HepG2 (cell line): ENCODE measurements at regions not wholly inside any gene's neighbourhood (a gene's known extent, or its start where the extent isn't known, plus 50 kb on each side); places are given as distances from the start of the nearest gene placed in this dataset.

Experiments used
- ATAC-seq: fragments of 200-7000 bp; cut with Tn5 transposase; 3 replicates; pipeline ENCODE4 v1.9.1; 2020; ENCODE audit warnings: mild to moderate bottlenecking, moderate library complexity
- BruUV-seq: library from RNA; stranded (reverse); fragments of 400-500 nt; replicated peaks from 2 replicates; lab custom pipeline; 2021; lab: Mats Ljungman, UMichigan
- CTCF ChIA-PET: fragments of 300-600 bp; formaldehyde crosslinking; extraction: SDS; loops from one replicate; lab custom pipeline; 2021; ENCODE audit warnings: low total read pairs, inconsistent platforms, low intra/inter-chr PET ratio; lab: Yijun Ruan, JAX
- POLR2A ChIA-PET: fragments of 350-600 bp; sonication (Branson Sonifier 250); formaldehyde crosslinking; loops from one replicate; lab custom pipeline; 2020; ENCODE audit warnings: antibody characterized with exemption, inconsistent platforms; lab: Yijun Ruan, JAX
- DNase-seq: peaks from one replicate; pipeline ENCODE4 v3.0.0-alpha.2; 2015; ENCODE audit warnings: low spot score
- FAIRE-seq: peaks from 3 replicates; lab custom pipeline; 2011; peaks lifted over from hg19 to GRCh38; lab: Jason Lieb, UNC
- H2AFZ ChIP-seq: one replicate; pipeline ENCODE4 v1.6.1; 2011; ENCODE audit warnings: low read length, inconsistent platforms
- H3K27ac ChIP-seq: fragments of 300-600 bp; 3 replicates; pipeline ENCODE4 v1.8.0; 2011; ENCODE audit warnings: mixed run types, mild to moderate bottlenecking, mixed read lengths, low read length, inconsistent platforms; ENCODE audit not compliant: insufficient read depth; ENCODE audit errors: extremely low read length
- H3K27me3 ChIP-seq, 2 experiments: fragments of 200-600 bp in 1 of 2; 2 replicates in 1 of 2; 3 replicates in 1 of 2; pipeline versions ENCODE4 v1.6.0 to v1.8.0; 2011; ENCODE audit warnings: low read length in 2 of 2, mild to moderate bottlenecking in 2 of 2, moderate library complexity in 2 of 2, inconsistent platforms in 1 of 2; ENCODE audit not compliant: insufficient read depth in 2 of 2, control insufficient read depth in 1 of 2
- H3K36me3 ChIP-seq, 2 experiments: fragments of 200-600 bp in 1 of 2; replicated peaks in 1 of 2; 2 replicates in 1 of 2; 3 replicates in 1 of 2; pipeline versions ENCODE4 v1.5.1 to v1.8.0; 2011; ENCODE audit warnings: low read length in 2 of 2, inconsistent platforms in 1 of 2; ENCODE audit not compliant: insufficient read depth in 2 of 2, control insufficient read depth in 1 of 2
- H3K4me1 ChIP-seq: 2 replicates; pipeline ENCODE4 v1.5.1; 2012; ENCODE audit warnings: low read length, inconsistent platforms; ENCODE audit not compliant: insufficient read depth
- H3K4me2 ChIP-seq: 2 replicates; pipeline ENCODE4 v1.6.0; 2011; ENCODE audit warnings: low read depth, low read length, inconsistent platforms
- H3K4me3 ChIP-seq, 3 experiments: fragments of 200-600 bp in 1 of 3; sonication (generic), shearing (Covaris generic) in 1 of 3; replicated peaks in 1 of 3; 2 replicates each; pipeline ENCODE4 v1.5.1; 2011 to 2016; ENCODE audit warnings: low read length in 3 of 3, inconsistent platforms in 2 of 3, low read depth in 2 of 3, mild to moderate bottlenecking in 2 of 3, control low read depth in 1 of 3, mixed read lengths in 1 of 3; ENCODE audit not compliant: insufficient read depth in 1 of 3
- H3K79me2 ChIP-seq: one replicate; pipeline ENCODE4 v1.6.1; 2011; ENCODE audit warnings: low read length, inconsistent platforms; ENCODE audit not compliant: insufficient read depth
- H3K9ac ChIP-seq: 2 replicates; pipeline ENCODE4 v1.6.0; 2011; ENCODE audit warnings: mild to moderate bottlenecking, low read depth, low read length, inconsistent platforms; ENCODE audit not compliant: insufficient read depth
- H3K9me3 ChIP-seq: 2 replicates; pipeline ENCODE4 v1.5.1; 2012; ENCODE audit warnings: mild to moderate bottlenecking, low read length
- H4K20me1 ChIP-seq: 2 replicates; pipeline ENCODE4 v1.6.0; 2011; ENCODE audit warnings: inconsistent platforms, mild to moderate bottlenecking, low read length, moderate library complexity; ENCODE audit not compliant: insufficient read depth
- ATF7 ChIP-seq, 2 experiments: fragments of 450-650 bp in 1 of 2; sonication (generic) in 1 of 2; formaldehyde crosslinking in 1 of 2; IDR thresholded peaks; 2 replicates each; pipeline versions ENCODE4 v1.4.0 to v1.6.1; 2016 to 2020; ENCODE audit warnings: antibody characterized with exemption in 1 of 2, mild to moderate bottlenecking in 1 of 2, missing genetic modification reagents in 1 of 2
- GATAD2A ChIP-seq: IDR thresholded peaks from 2 replicates; pipeline ENCODE4 v1.6.1; 2016
- HOXA7 ChIP-seq: sonication (generic); formaldehyde crosslinking; IDR thresholded peaks from 2 replicates; pipeline ENCODE4 v1.8.1; 2022; ENCODE audit warnings: mild to moderate bottlenecking, missing genetic modification reagents, moderate library complexity
- MATR3 ChIP-seq: sonication (generic); formaldehyde crosslinking; IDR thresholded peaks from 2 replicates; pipeline ENCODE4 v1.4.0; 2020; ENCODE audit warnings: missing genetic modification reagents
- MED8 ChIP-seq: sonication (generic); formaldehyde crosslinking; IDR thresholded peaks from 2 replicates; pipeline ENCODE4 v1.8.1; 2023; ENCODE audit warnings: mild to moderate bottlenecking, missing genetic modification reagents; ENCODE audit not compliant: insufficient replicate concordance
- PAX8 ChIP-seq: sonication (generic); formaldehyde crosslinking; IDR thresholded peaks from 2 replicates; pipeline ENCODE4 v1.8.0; 2022; ENCODE audit warnings: mild to moderate bottlenecking, missing genetic modification reagents, borderline replicate concordance
- PCBP2 ChIP-seq: fragments of 200-400 bp; formaldehyde crosslinking; optimal IDR thresholded peaks from 2 replicates; pipeline ENCODE3; 2018; ENCODE audit warnings: low read length, low read depth; ENCODE audit not compliant: poor library complexity, severe bottlenecking
- RELA ChIP-seq: sonication (generic); formaldehyde crosslinking; IDR thresholded peaks from 2 replicates; pipeline ENCODE4 v1.4.0; 2020; ENCODE audit warnings: missing genetic modification reagents
- SNAI1 ChIP-seq: sonication (generic); formaldehyde crosslinking; IDR thresholded peaks from 2 replicates; pipeline ENCODE4 v1.5.0; 2020; ENCODE audit warnings: mild to moderate bottlenecking, missing genetic modification reagents, borderline replicate concordance
- ZBTB37 ChIP-seq: sonication (generic); formaldehyde crosslinking; IDR thresholded peaks from 2 replicates; pipeline ENCODE4 v1.4.0; 2020; ENCODE audit warnings: mild to moderate bottlenecking, missing genetic modification reagents
- ZNF207 ChIP-seq: fragments of 450-650 bp; IDR thresholded peaks from 2 replicates; pipeline ENCODE4 v1.6.1; 2016; ENCODE audit warnings: antibody characterized with exemption, borderline replicate concordance
- ZNF264 ChIP-seq: sonication (generic); formaldehyde crosslinking; IDR thresholded peaks from 2 replicates; pipeline ENCODE4 v1.4.0; 2020; ENCODE audit warnings: missing genetic modification reagents
- ZNF512B ChIP-seq: sonication (generic); formaldehyde crosslinking; IDR thresholded peaks from 2 replicates; pipeline ENCODE4 v1.5.1; 2020; ENCODE audit warnings: missing genetic modification reagents, mild to moderate bottlenecking, borderline replicate concordance
- ZNF740 ChIP-seq: sonication (generic); formaldehyde crosslinking; IDR thresholded peaks from 2 replicates; pipeline ENCODE4 v1.4.0; 2020; ENCODE audit warnings: missing genetic modification reagents
- ZNF746 ChIP-seq: sonication (generic); formaldehyde crosslinking; IDR thresholded peaks from 2 replicates; pipeline ENCODE4 v1.8.0; 2022; ENCODE audit warnings: mild to moderate bottlenecking, missing genetic modification reagents
- WGBS: methylation state at CpG from one replicate; pipeline ENCODE4 v1.1.6; 2017; ENCODE audit warnings: low lambda C conversion rate; 5-methylcytosine and 5-hydroxymethylcytosine counted together
- in situ Hi-C: cut with HindIII; loops from 2 replicates; pipeline ENCODE4 v1.10.0; 2017; ENCODE audit warnings: low pct_unique_long_range_greater_than_20kb; ENCODE audit not compliant: extremely low pct_ligation_motif_present
- intact Hi-C: fragments of 100-400 bp; cut with micrococcal nuclease; formaldehyde crosslinking; loops from one replicate; pipeline ENCODE4 v1.10.0; 2022; ENCODE audit not compliant: unreplicated experiment

- H3K4me1 ChIP-seq = no peaks in the 10 kb centered on the region
- POLR2A ChIA-PET = no interaction called here
- H3K4me2 ChIP-seq = no peak overlapping the region
- H3K9me3 ChIP-seq = no peaks in the 10 kb centered on the region
- H4K20me1 ChIP-seq = no peaks in the 10 kb centered on the region
- H3K4me3 ChIP-seq = no peak overlapping the region
- CTCF ChIA-PET = no interaction called here
- H2AFZ ChIP-seq = no peak overlapping the region
- no peak for ATAC-seq
- no peak overlapping the region for H3K27ac ChIP-seq
- FAIRE-seq = no peak
- no peak overlapping the region for H3K9ac ChIP-seq
- BruUV-seq = no TSS peak
- 13% methylated on average over 3 of the region's 3 CpGs for WGBS
- in situ Hi-C loops (no loop called here), intact Hi-C loops (no loop called here)
- no peaks in the 10 kb centered on the region for H3K36me3 ChIP-seq
- no peak for DNase-seq
- 0 out of 2 replicates have a peak, but pooled peaks have one; percentile 45 for TF ChIP-seq ATF7 (IDR thresholded peaks at IDR 0.05)
- no peak for TF ChIP-seq ATF7 (CRISPR knock-in tag; IDR thresholded peaks at IDR 0.05)
- TF ChIP-seq ZBTB37 (CRISPR knock-in tag) = no peak
- no peaks in the 10 kb centered on the region for H3K79me2 ChIP-seq
- H3K27me3 ChIP-seq = peaks cover 4 to 5% of the 10 kb centered on the region in 2 experiments; a peak in 1 of 5 replicates
Measured at GRCh38 chr1:38772953-38773352, 86.6 kb downstream of the RRAGC start.

GRCh38 chr1:38772026-38772425 lies 87.5 kb downstream of the RRAGC start:
- H4K20me1 ChIP-seq = no peaks in the 10 kb centered on the region
- no peak overlapping the region for H3K27ac ChIP-seq
- H2AFZ ChIP-seq = no peak overlapping the region
- ChIA-PET POLR2A (no interaction called here), CTCF (no interaction called here)
- H3K79me2 ChIP-seq = no peaks in the 10 kb centered on the region
- no peaks in the 10 kb centered on the region for H3K4me1 ChIP-seq
- H3K27me3 ChIP-seq = peaks cover 4 to 5% of the 10 kb centered on the region in 2 experiments; a peak in 2 of 5 replicates
- WGBS = 9% methylated on average over 2 of the region's 4 CpGs
- in situ Hi-C loops (no loop called here), intact Hi-C loops (no loop called here)
- ATAC-seq = no peak
- no peak for DNase-seq
- TF ChIP-seq GATAD2A (CRISPR knock-in tag) = no peak
- no peak for TF ChIP-seq HOXA7 (CRISPR knock-in tag)
- no peak for TF ChIP-seq MED8 (CRISPR knock-in tag)
- no peak for TF ChIP-seq ZNF746 (CRISPR knock-in tag)
- no peak for TF ChIP-seq MATR3 (CRISPR knock-in tag)
- TF ChIP-seq ZNF207 = no peak
- no peak for TF ChIP-seq ZNF740
- TF ChIP-seq RELA = no peak
- TF ChIP-seq ZNF264 (CRISPR knock-in tag) = no peak
- no peak for TF ChIP-seq PAX8 (CRISPR knock-in tag)
- TF ChIP-seq PCBP2 = no peak
- TF ChIP-seq SNAI1 = no peak
- TF ChIP-seq ZNF512B (CRISPR knock-in tag) = no peak
- no peaks in the 10 kb centered on the region for H3K36me3 ChIP-seq
- no peak for FAIRE-seq
- no peak overlapping the region for H3K9ac ChIP-seq
- H3K4me2 ChIP-seq = no peak overlapping the region
- H3K9me3 ChIP-seq = no peaks in the 10 kb centered on the region
- H3K4me3 ChIP-seq = no peak overlapping the region
- BruUV-seq = no TSS peak
